GM12873 (cell line): ENCODE measurements at regions not wholly inside any gene's neighbourhood (a gene's known extent, or its start where the extent isn't known, plus 50 kb on each side); places are given as distances from the start of the nearest gene placed in this dataset.

Experiments used
- CTCF ChIP-seq: IDR thresholded peaks from 2 replicates; pipeline ENCODE4 v1.5.1; 2012; ENCODE audit warnings: low read depth, mild to moderate bottlenecking, moderate library complexity, low read length, control low read depth; ENCODE audit not compliant: insufficient read depth; ENCODE audit errors: missing control alignments

DNA sequence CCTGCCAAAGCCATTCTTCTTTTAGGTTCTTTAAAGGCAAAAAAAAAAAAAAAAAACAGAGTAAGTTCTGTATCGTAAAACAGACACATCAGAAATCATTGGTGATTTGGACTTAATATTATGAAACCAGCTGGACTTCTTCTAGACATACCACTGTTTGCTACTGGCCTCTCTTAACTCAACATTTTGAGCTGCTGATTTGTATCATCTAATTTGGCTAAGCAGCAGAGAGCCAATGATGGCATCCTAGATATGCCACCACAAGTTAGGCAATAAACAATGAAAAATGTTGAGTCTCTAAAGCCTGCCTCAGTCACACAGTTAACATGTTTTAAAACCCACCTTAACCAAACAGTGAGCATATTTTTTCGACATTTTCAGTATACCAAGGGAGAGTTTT, 1034.3 kb upstream of the NXPH2 start:
- no peak for TF ChIP-seq CTCF

DNA sequence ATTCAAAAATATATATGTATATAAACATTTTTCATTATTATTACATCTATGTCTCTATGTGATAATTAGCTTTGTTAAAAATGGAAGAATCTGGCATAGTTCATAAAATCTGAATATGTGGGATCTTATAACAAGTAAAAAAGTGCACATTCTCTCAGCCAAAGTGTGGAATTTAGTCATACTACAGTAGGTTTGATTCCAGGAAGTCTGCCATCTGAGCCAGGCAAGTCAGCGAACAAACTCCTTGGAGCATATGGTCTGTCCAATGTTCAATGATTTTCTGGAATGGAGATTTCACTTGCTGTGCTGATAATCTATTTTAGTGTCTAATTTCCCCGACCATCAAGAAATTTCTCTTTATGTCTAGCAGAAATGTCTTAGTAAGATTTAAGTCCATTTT, 1033.2 kb upstream of the NXPH2 start:
- no peak for TF ChIP-seq CTCF

DNA sequence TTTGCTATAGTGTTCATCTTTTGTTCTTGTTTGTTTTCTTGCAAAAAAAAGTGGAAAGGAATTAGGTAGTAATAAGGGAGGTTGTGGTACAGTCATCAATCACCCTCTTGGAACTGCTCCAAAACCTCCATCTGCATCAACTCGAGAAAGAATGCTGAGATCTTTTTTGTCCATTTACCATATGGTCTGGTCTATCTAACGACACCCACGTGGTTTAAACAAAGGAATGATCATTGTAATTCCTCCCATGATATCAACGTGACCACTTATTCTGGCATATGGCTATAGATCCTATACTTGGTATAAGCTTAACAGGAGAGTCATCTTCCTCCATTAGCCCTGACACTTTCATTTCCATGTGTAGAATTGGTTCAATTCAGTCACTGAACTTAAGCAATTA, 1025.3 kb upstream of the NXPH2 start:
- no peak for TF ChIP-seq CTCF

DNA sequence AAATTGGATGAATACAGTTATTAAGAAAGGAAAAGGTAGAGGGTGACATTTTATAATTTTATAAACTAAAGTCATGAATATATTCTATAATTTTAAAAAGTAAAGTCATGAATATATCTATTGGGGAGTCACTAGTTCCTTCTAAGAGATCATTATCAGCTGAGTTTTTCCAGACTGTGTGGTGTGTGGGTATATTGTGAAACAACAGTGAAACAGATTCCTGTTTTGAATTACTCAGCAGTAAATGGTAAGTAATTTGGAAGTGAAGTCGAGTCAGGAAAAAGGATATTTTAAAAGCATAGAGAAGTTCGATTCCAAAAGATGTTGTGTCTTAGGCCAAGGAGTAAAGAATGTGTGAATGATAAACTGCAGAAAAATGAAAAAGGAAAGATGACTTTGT, 1018.2 kb upstream of the NXPH2 start:
- TF ChIP-seq CTCF: no peak

GRCh38 chr2:139790807-139791752, 1010.9 kb upstream of the NXPH2 start:
- no peak for TF ChIP-seq CTCF

DNA sequence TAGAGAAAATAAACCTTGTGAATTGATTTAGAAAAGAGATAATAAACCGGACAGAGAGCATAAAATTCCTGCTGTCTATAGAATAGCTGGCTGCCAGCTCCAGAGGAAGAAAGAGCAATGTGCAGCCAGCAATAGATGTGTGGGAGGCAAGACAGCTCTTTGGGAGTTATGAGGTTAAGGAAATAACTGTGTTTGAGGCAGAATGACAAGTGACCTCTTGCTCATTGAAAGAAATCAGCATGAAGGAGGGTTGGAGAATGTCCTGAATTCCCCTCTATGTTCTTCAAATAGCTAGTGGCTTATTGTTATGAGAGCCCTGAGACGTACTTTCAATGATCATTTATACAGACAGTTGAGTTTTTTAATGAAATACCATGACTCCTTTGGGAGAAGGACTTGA, 1009.9 kb upstream of the NXPH2 start:
- TF ChIP-seq CTCF: no peak

- no peak for TF ChIP-seq CTCF
Measured at GRCh38 chr2:139778732-139779131, 998.5 kb upstream of the NXPH2 start.
